GM21737 (cell line): ENCODE measurements at regions not wholly inside any gene's neighbourhood (a gene's known extent, or its start where the extent isn't known, plus 50 kb on each side); places are given as distances from the start of the nearest gene placed in this dataset.
"Not testable (repeated sequence)": the region's sequence is repeated elsewhere in the genome, so short reads cannot be mapped to it uniquely, and the experiment has no call there.

Source experiments
- ATAC-seq: cut with Tn5 transposase; IDR thresholded peaks from one replicate; pipeline ENCODE4 v1.9.1; 2021; ENCODE audit warnings: mild to moderate bottlenecking, moderate library complexity; ENCODE audit not compliant: unreplicated experiment

DNA sequence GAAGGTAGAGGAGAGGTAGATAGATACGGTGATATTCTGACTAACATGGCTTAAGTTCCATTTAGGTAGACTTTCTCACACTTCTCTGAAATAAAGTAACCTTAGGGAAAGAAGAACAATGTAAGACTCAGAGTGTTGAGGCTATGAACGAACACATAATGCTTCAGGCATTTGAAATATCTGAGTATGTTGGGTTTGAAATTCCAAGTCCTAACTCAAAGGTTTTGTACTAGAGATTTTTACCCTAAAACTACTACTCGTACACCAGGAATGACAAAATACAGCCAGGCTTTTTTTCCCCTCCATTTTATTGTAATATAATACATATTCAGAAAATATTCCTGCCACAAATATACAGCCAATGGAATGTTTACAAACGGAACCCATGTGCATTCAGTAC, 592.6 kb downstream of the ETS1 start:
- no peak for ATAC-seq

DNA sequence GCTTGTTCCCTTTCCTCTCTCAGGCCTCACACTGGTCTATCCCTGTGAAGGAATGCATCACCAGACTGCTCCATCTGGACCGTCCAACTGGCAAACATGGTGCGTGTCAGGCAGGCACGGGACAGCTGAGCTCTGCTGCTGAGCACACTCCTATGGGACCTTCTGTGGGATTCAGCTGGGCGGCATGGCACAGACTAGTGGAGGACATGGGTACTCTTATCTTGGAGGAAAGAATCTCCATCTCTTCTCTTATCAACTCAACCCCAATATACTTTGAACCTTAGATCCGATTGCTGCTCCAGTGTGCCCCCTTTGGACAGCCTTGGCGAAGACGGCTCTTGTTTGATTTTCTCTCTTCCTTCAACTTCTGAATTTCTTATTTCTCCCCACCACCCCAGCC, 593.6 kb downstream of the ETS1 start:
- ATAC-seq, result no peak

DNA sequence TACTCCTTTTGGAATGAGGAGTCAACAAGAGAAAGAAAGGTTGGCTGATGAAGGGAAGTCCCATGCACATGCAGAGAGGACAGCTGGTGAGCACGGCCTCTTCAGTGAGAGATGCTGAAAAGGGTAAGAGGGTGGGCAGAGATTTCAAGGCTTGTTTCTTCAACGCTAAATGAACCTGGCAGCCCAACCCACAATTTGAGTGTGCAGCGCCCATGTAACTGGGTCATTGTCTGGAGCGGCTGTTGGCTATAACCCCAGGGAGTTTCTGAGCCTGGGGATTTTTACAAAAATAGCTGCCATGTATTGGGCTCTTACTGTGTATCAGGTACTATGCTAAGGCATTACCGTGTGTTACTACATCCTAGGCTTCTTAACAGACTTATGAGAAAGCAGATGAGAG, 594.1 kb downstream of the ETS1 start:
- ATAC-seq, result no peak

DNA sequence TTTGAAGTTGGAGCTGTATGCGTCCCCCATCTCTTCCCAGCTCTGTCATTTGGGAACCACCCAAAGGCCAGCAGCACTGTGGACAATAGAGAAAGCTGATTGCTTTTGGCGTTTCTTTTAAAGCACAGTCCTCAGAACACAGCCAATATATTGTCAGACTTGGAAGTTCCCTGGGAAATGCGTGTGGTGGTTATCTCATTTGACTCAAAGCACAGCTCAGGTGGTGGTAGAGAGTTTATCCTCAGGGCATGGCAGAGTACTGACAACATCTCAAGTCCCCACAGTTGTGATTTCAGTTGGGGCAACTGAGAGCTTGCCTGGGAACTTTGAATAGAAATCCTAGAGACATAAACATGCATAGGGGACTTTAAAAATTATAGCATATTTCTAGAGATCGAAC, 601.3 kb downstream of the ETS1 start:
- ATAC-seq, result no peak

DNA sequence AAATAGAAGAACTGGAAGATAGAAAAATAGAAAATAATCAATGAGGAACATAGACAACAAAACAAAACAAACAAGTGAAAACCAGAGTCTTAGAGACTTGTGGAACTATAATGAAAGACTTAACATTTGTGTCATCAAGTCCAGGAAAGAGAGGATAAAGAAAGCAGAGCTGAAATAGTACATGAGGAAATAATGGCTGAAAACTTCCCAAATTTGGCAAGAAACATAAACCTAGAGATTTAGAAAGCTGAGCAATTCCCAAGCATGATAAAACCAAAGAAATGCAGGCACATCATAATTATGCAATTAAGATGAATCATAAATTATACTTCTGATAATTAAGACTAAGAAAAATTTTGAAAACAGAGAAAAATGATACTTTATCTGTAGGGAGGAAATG, 614.5 kb downstream of the ETS1 start:
- no peak for ATAC-seq

DNA sequence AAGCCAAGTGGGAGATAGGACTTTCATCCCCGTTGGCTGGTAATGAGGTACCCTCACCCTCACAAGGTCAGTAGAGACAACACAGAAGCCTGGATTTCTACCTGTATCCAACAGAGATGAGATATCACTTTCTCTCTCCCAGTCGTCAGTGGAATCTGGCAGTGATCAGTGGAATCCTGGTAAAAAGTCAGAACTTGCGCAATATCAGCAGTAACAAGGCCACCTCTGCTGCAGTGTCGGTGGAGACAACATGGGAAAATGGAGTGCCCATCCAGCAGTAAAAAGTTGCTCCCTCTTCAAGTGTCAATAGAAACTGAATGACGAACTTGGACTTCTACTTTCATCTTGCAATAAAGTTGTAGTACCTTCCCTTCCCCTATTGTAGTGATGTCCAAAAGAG, 615.9 kb downstream of the ETS1 start:
- no peak for ATAC-seq

DNA sequence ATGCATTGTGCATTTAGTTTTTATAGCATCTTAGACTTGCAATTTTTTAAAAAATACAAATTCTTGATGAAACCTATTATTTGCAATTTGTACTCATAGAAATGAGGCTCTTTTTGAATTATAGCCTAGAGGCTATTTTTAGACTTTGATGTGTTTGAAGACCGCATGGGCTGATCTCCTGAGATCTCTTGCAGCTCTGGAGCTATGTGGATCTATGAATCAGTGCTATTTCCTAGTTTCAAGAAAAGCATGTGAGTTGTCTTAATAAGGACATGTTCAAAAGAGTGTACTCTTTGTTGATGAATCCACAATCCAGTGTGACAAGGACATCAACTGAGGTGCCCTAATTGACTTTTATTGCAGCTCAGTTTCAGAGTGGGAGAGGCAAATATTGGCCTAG, 620.5 kb downstream of the ETS1 start:
- ATAC-seq, result no peak

DNA sequence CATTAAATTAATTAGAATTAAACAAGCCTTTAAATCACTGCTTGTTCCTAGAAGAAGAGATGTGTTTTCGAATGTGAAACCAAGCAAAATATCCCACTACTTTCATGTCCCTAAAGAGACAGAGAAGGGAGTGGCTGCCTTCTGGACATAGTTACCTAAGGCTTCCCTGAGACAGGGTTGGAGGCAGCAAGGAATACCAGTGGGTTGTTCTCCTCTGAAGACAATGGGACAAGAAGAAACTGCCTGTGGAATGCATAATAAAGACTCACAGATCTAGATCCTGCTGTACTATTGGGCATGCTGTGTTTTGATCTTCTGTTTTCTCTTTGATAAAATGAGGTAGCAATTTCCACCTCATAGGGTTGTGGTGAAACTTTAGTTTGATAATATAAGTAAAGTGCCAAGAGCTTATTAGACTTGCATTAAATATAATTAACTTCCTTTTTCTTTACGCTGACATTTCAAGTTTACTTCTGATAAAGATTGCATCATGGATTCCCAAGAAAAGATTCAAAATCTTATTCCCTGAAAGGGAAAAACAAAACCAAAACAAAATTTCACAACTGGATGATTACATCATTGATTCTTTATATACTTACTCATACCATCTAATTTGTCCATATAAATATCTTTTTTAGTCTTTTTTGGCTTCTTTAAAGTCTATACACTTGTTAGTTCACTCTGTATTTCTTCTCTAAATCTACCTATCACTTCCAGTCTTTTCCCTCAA, 621.3 kb downstream of the ETS1 start:
- ATAC-seq, result no peak

DNA sequence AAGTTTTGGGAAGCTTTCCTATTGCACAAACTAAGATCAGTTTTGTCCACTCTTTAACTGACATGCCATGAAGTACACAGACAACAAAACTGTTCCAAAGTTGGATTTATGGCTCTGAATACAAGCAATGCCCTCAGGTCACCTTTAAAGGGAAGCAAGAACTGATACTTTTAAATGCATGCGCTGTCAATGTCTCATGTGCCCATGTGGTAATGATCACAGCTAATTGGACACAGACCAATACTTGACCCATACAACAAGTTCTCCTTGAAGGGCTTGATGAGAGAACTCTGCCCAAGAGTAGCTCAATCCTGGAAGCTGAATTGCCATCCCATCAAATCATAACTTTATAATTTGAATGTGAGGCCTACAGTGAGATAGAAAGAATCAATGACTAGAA, 624.9 kb downstream of the ETS1 start:
- ATAC-seq, result no peak

DNA sequence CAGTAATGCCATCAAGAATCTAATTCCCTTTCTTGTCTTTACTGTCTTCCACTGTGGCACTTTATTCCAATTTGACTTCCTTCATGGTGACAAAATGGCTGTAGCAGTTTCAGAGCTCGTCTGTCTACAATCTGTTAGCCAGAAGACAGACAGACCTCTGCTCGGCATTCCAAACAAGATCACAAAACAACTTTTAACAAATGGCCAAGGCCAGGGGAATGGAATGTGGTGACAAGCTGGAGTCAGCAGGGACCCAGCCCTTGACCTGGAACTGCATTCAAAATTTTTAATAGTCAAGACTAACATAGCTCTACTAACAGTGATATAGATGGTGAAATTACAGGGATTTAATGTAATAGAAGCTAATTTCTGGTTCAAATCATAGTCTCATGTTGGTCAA, 637.2 kb downstream of the ETS1 start:
- ATAC-seq, result no peak

DNA sequence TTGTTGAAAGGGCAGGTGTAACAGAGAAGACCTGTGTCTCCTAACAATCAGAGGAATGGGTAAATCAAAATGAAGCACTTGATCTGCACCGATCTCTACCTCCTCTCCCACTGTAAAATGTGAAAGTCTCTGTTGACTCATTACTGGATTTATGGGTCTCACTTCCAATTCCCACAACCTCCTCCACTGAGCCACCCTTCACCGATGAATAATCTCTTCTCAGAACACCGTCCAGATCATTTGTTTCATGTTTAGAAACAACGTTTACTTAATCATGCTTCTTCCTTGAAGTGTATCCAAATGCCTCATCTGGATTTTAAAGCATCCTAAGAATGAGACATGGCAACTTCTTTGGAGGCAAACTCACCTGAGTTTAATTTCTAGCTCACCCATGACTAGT, 643.6 kb downstream of the ETS1 start:
- ATAC-seq, result no peak

DNA sequence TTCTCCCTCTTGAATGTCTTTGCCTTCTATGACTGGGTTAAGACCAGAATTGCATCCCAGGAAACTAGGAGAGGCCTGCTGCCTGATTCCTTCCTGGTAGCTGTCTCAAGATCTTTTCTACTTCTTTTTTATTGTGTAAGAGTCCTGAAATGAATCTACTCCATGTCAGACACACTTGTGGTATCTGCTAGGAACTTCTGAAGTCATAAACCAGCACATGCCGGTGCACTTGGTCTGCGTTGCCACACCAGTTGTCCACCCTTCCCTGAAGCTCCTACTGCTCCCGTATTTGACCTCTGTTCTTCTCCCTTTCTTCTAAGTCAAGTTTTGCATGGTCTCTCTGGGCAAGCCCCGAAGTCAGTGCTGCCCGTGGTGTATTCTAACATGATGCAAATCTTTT, 644.2 kb downstream of the ETS1 start:
- ATAC-seq, result no peak

DNA sequence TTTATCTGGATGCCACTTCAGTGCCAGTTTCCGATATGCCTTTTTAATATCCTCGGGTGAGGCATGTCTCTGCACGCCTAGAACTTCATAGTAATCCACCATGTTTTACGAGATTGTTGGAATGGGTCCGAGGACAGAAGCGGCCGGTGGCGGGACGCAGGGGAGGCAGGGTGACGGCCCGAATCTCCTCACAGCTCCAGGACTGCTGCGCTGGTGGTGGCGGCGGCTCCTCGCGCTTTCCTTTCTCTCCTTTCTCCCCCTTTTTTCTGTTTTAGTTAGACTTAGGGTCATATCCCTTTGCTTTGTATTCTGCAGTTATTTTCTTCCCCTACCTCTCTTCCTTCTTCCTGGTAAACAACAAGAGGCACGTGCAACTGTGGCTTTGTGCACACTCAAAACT, 645.8 kb downstream of the ETS1 start:
- not testable (repeated sequence) for ATAC-seq

DNA sequence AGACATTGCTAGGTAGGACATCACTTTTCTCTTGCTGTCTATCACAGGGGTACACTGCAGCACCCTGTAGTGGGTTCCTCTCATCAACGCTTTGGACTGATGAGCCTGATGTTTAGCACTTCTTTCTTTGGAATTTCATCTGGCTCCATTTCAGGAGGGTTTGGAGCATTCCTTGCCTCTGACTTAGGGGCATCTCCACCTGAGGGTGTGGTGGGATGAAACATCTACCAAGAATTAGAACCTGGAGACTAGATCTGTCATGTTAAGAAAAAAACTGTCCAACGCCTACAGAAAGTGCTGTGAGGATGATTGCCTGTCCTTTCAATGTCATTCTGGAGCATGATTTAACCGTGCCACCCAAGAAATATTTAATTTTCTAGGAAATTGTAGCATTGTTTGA, 648.4 kb downstream of the ETS1 start:
- no peak for ATAC-seq

DNA sequence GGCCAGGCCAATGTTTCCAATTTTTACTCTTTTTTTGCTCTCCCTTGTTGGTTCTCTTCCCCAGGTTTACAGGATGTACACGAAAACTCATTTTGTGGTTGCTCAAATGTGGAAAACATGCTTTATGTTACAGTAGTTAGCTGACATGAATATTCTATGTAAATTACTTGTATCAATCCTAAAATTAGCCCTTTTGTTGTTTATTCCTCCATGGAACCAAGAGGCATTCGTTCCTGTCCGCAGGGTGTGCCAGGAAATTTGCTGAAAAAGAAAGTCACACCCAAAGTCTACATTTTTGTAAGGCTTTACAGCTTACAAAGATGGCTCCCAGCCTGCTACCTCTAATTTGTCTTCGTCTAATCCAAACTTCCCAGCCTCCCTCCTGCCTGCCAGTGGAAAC, 652.3 kb downstream of the ETS1 start:
- no peak for ATAC-seq

DNA sequence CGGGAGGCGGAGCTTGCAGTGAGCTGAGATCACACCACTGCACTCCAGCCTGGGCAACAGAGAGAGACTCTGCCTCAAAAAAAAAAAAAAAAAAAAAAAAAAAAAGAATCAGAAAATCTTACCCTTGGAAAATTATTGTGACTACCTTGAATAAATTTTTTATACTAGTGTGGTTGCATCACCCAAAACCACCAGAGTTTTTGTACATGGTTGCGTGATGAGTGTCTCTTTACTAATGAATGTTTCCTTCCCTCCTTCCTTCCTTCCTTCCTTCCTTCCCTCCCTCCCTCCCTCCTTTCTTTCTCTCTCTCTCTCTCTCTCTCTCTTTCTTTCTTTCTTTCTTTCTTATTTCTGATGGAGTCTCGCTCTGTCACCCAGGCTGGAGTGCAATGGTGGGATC, 653.4 kb downstream of the ETS1 start:
- ATAC-seq, result not testable (repeated sequence)

DNA sequence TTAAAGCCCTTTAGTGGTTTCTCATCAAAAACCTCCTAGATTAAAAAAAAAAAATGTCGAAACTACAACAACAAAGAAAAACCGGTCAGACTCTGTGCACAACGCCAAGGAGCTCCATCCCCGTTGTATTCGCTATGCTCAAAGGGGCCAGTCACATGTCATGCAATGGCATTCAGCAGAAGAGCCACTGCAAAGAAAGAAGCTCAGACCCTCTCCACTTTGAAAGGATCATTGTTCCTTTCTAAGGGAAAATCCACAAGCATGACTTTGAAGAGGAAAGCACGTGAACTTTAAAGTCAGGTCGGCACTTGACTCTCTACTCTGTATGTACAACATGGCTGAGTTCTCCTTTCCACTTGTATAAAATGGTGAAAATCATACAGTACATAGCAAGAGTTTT, 655.6 kb downstream of the ETS1 start:
- ATAC-seq, result no peak

DNA sequence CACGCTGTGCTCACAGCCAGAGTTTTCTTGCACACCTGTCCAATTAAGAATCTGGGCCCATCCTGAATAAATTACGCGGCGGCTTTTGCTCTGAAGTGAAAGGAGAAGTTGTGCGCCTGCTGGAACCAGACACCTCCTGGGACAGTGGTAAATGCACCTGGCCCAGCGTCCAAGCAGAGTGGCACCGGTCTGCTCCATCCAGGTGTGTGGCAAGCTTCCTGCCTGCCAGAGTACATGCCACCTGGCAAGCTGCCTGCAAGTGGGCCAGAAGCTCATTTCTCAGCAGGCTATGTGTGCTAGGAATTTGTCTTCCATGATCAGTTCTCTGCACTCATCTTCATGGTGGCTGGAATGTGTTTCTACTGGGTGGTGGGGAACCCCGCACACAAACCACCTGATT, 660.6 kb downstream of the ETS1 start:
- no peak for ATAC-seq

DNA sequence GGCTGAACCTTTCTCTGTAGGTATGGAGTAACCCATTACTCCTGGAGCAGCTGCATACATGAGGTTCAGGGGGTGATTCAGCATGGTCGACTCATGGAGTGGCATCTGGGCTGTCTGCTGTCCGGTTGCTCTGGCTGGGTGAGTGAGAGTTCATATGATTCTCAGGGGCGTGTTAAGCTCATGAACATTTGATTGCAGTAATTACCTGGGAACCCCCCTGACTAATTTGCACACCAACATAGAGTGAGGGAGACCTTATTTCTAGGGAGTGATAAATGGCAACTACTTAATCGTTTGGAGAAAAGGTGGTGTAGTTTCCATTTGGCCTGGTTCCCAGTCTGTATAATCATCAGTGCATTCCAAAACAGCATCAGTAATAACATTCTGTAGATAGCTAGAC, 661.9 kb downstream of the ETS1 start:
- ATAC-seq, result no peak

DNA sequence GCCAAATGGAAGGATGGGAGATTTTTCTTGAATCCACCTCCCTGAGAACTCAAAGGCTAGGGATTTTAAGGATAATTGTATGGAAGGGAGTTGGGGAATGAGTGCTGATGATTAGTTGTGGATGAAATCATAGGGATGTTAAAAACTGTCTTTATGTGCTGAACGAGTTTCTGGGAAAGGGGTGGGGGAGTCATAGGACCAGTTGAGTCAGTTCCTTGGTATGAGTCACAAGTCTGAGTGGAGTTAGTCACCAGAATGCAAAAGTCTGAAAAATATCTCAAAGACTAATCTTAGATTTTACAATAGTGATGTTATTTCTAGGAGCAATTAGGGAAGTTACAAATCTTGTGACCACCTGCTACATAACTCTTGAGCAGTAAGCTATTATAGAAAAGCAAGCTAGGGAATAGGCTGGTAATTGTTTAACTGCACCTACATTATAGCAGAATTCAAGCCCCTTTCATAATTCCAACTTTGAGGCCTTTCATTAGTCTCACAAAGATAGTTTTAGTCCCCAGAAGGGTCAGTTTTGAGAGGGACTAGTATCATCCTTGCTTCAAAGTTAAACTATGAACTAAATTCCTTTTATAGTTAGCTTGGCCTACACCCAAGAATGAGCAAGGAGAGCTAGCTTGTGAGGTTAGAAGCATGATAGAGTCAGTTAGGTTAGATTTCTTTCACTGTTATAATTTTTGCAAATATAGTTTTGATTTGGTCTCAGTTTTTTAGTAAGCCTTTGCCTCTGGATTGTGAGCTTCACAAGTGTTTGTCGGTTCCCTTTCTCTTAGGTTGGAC, 668.0 kb downstream of the ETS1 start:
- ATAC-seq, result no peak

DNA sequence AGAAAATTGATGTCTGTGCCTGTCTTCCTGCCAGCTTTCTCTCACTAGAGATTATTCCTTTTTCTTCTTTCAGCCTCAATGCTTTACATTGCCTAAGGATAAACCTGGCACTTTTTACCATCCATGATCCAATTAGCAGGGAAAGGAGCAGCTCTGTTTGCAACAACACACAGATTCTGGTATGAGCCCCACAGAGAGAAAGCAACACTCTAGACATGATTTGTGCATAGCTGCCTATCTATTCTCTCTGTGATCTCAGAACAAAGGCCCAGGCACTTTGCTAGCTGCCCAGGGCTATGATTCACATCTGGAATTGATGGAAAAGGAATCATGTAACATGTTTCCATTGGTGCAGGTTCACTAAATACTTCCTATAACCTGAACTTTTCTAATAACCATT, 685.0 kb downstream of the ETS1 start:
- no peak for ATAC-seq
